Ectodermal cell (in vitro differentiated cells): ENCODE measurements at regions not wholly inside any gene's neighbourhood (a gene's known extent, or its start where the extent isn't known, plus 50 kb on each side); places are given as distances from the start of the nearest gene placed in this dataset.
A peak's percentile ranks its signal among the peaks of the same experiment; 100 is the strongest.

ENCODE experiments used
- H3K27ac ChIP-seq: 2 replicates; pipeline ENCODE4 v1.7.0; 2013; ENCODE audit warnings: mild to moderate bottlenecking, low read depth, low read length; ENCODE audit not compliant: insufficient read depth, poor library complexity, severe bottlenecking
- H3K27me3 ChIP-seq: 2 replicates; pipeline ENCODE4 v1.7.0; 2013; ENCODE audit warnings: mild to moderate bottlenecking, low read length; ENCODE audit not compliant: insufficient read depth, control insufficient read depth, poor library complexity, severe bottlenecking
- H3K36me3 ChIP-seq: one replicate; pipeline ENCODE4 v1.7.0; 2013; ENCODE audit warnings: low read length; ENCODE audit not compliant: control insufficient read depth, insufficient read depth
- H3K4me1 ChIP-seq: one replicate; pipeline ENCODE4 v1.7.0; 2013; ENCODE audit warnings: low read length; ENCODE audit not compliant: control insufficient read depth, insufficient read depth
- H3K4me3 ChIP-seq: 2 replicates; pipeline ENCODE4 v1.7.0; 2013; ENCODE audit warnings: low read depth, low read length, control low read depth; ENCODE audit not compliant: insufficient read depth
- H3K9me3 ChIP-seq: 2 replicates; pipeline ENCODE4 v1.7.0; 2013; ENCODE audit warnings: mild to moderate bottlenecking, low read length, moderate library complexity; ENCODE audit not compliant: control insufficient read depth
- WGBS, 2 experiments: methylation state at CpG; one replicate each; pipeline ENCODE4 v1.1.7; 2013; ENCODE audit warnings: missing lambda C conversion rate in 2 of 2; 5-methylcytosine and 5-hydroxymethylcytosine counted together

GRCh38 chr20:36093025-36093803, 61.3 kb upstream of the EPB41L1 start:
- Histone ChIP-seq H3K9me3 (no peaks in the 10 kb centered on the region), H3K27me3 (peaks cover 25% of the 10 kb centered on the region), H3K4me3 (peak overlapping the region; percentile 56), H3K27ac (no peak overlapping the region), H3K36me3 (no peaks in the 10 kb centered on the region), H3K4me1 (peaks cover 20% of the 10 kb centered on the region)
- 2% methylated on average over 78 of the region's 78 CpGs for WGBS, 2 experiments

- Histone ChIP-seq H3K4me3 (peak overlapping the region; percentile 56), H3K9me3 (no peaks in the 10 kb centered on the region)
These were observed 60.8 kb upstream of the EPB41L1 start for GRCh38 chr20:36093804-36094145.

DNA sequence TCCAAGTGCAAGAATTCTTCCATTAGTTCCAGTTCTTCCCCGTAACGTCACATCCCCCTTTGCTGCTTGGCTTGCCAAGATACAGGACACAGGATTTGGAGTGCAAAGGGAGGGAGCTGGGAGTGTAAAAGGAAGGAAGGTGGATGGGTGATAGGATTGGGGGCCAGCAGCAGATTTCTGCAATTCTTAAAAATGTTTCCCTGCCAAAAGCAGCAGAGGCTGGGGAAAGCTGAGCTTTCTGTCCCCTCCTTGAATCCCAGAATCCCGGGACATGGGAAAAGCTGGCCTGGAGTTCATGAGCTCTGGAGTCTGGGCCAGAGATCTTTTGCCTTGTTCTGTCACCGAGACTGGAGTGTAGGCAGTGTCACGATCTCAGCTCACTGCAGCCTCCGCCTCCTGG, 60.0 kb upstream of the EPB41L1 start:
- peaks cover 25% of the 10 kb centered on the region for H3K27me3 ChIP-seq
- no peak overlapping the region for H3K27ac ChIP-seq
- H3K4me1 ChIP-seq: peaks cover 20% of the 10 kb centered on the region
- no peaks in the 10 kb centered on the region for H3K9me3 ChIP-seq
- WGBS, 2 experiments: 40 to 44% methylated on average over 6 of the region's 6 CpGs
- no peak overlapping the region for H3K4me3 ChIP-seq
- no peaks in the 10 kb centered on the region for H3K36me3 ChIP-seq

More at GRCh38 chr20:36093804-36094145, 60.8 kb upstream of the EPB41L1 start:
- Histone ChIP-seq H3K4me1 (peaks cover 20% of the 10 kb centered on the region), H3K27ac (no peak overlapping the region), H3K36me3 (no peaks in the 10 kb centered on the region), H3K27me3 (peaks cover 25% of the 10 kb centered on the region)
- WGBS, 2 experiments: 0 to 11% methylated on average over 1 of the region's 2 CpGs

DNA sequence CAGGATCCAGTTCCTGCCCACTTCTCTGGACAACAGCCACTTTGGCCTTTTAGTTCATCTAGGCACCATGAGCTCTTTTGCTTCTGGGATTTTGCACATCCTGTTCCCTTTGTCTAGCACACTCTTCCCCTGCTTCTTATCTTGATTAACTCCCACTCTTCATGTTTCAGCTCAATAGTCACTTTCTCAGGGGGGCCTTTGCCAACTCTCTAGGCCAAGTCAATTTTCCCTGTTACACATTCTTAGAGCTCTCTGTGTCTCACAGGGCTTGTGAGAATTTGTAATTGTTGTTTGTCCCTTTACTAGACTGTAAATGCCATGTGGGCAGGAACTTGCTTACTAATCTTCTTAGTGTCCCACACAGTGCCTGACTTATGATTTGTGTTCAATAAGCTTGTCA, 58.1 kb upstream of the EPB41L1 start:
- Histone ChIP-seq H3K4me3 (no peak overlapping the region), H3K4me1 (peaks cover 25% of the 10 kb centered on the region), H3K27ac (no peak overlapping the region), H3K36me3 (no peaks in the 10 kb centered on the region), H3K9me3 (no peaks in the 10 kb centered on the region), H3K27me3 (peaks cover 25% of the 10 kb centered on the region)

DNA sequence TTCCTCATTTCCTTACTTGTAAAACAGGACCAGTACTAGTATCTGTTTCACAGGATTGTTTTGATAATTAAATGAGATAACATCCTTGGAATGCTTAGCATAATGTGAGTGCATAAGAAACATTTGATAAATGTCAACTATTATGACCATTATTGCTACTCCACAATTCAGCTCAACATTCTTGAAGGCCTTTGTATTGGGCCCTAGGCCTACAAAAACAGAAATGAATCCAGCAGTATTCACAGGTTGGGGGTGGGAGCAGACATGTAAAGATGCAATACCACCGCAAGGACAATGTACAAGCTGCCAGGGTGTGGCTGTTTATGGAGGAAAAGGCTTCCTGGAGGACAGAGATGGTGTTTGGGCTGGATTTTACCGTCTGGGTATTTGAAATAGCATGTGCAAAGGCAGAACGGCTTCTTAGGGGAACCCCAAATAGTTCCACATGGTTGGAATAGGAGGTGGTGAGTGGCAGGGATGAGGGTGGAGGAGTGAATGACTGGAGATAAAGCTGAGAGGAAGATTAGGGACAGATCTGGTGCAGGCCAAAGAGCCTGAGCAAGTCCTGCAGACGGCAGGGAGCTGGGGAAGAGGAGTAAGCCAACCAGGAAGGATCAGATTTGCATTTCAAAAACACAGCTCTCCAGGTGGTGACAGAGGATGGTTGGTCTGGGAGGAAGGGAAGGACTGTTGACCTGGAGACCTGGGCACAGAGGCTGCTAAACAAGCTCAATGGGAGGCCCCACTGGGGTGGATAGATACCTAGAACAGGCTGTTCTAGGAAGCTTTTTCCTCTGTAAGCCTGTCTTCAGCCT, 57.0 kb upstream of the EPB41L1 start:
- Histone ChIP-seq H3K4me1 (peaks cover 25% of the 10 kb centered on the region), H3K9me3 (no peaks in the 10 kb centered on the region), H3K27me3 (peaks cover 25% of the 10 kb centered on the region), H3K36me3 (no peaks in the 10 kb centered on the region), H3K27ac (no peak overlapping the region), H3K4me3 (no peak overlapping the region)
- WGBS, 2 experiments: 16 to 18% methylated on average over 4 of the region's 4 CpGs

DNA sequence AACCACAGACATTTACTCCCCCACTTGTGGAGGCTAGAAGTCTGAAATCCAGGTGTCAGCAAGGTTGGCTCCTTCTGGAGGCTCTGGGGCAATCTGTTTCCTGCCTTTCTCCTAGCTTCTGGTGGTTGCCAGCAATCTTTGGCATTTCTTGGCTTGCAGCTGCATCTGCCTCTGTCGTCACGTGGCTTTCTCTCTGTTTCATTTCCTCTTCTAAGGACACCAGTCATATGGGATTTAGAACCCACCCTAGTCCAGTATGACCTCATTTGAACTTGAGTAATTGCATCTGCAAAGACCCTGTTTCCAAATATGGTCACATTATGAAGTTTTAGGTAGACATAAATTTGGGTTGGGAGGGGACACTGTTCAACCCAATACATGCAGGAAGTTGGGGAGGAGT, 56.2 kb upstream of the EPB41L1 start:
- peaks cover 17% of the 10 kb centered on the region for H3K27me3 ChIP-seq
- no peaks in the 10 kb centered on the region for H3K9me3 ChIP-seq
- whole genome bisulfite sequencing, 2 experiments: 71 to 83% methylated on average over 2 of the region's 2 CpGs
- no peaks in the 10 kb centered on the region for H3K36me3 ChIP-seq
- H3K4me3 ChIP-seq: no peak overlapping the region
- H3K27ac ChIP-seq: no peak overlapping the region
- H3K4me1 ChIP-seq: peaks cover 25% of the 10 kb centered on the region

GRCh38 chr20:36099106-36099505, 55.4 kb upstream of the EPB41L1 start:
- H3K4me1 ChIP-seq: peaks cover 21% of the 10 kb centered on the region
- WGBS, 2 experiments: 96 to 97% methylated on average over 2 of the region's 3 CpGs
- H3K36me3 ChIP-seq: no peaks in the 10 kb centered on the region
- no peak overlapping the region for H3K4me3 ChIP-seq
- no peak overlapping the region for H3K27ac ChIP-seq
- H3K9me3 ChIP-seq: no peaks in the 10 kb centered on the region
- H3K27me3 ChIP-seq: peaks cover 10% of the 10 kb centered on the region

GRCh38 chr20:36101192-36101591, 53.3 kb upstream of the EPB41L1 start:
- Histone ChIP-seq H3K36me3 (no peaks in the 10 kb centered on the region), H3K4me1 (peaks cover 15% of the 10 kb centered on the region), H3K27ac (no peak overlapping the region), H3K9me3 (no peaks in the 10 kb centered on the region), H3K27me3 (peaks cover under 1% of the 10 kb centered on the region), H3K4me3 (no peak overlapping the region)
- WGBS, 2 experiments: 48 to 50% methylated on average over 3 of the region's 3 CpGs

GRCh38 chr20:36102306-36102705, 52.2 kb upstream of the EPB41L1 start:
- no peak overlapping the region for H3K27ac ChIP-seq

DNA sequence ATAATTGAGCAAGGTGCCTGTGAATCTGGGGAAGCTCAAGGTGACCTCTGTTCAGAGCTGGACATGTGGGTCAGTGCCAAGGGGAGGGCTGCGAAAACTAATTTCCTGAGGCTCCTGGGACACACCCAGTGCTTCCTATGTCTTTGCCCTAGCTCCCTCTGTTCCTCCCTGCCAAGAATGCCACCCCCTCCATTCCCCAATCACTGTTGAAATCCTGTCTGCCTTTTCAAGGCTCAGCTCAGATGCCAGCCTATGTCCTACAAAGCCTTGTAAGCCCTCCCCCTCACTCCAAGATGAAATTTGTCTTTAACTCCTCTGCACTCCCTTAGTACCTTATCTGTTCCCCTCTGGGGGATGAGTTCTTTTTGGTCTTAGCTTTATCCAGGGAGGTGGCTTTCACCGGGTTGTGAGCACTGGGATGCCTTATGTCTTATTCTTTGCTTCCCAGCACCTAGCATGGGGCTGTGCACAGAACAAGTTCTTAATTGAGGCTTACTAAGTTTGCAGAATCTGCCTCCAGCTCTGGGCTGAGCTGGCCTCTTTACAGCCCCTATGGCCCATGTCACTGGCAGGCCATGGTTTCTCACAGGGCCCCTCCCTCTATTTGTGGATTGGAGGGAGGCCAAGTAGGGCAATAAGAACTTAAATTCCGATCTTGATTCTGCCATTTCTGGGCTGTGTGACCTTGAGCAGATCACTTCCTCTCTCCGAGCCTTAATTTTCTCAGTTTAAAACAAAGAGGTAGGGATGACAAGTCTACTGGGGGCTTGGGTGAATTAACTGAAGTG, 51.5 kb upstream of the EPB41L1 start:
- Histone ChIP-seq H3K36me3 (no peaks in the 10 kb centered on the region), H3K27ac (no peak overlapping the region), H3K27me3 (no peaks in the 10 kb centered on the region), H3K4me3 (no peak overlapping the region), H3K9me3 (no peaks in the 10 kb centered on the region), H3K4me1 (peaks cover 10% of the 10 kb centered on the region)
- 89 to 90% methylated on average over 4 of the region's 4 CpGs for WGBS, 2 experiments

More at GRCh38 chr20:36102306-36102705, 52.2 kb upstream of the EPB41L1 start:
- H3K4me1 ChIP-seq: peaks cover 15% of the 10 kb centered on the region
- H3K4me3 ChIP-seq: no peak overlapping the region
- H3K9me3 ChIP-seq: no peaks in the 10 kb centered on the region
- WGBS, 2 experiments: 57 to 66% methylated on average over 3 of the region's 3 CpGs
- no peaks in the 10 kb centered on the region for H3K27me3 ChIP-seq
- no peaks in the 10 kb centered on the region for H3K36me3 ChIP-seq
